ENCODE measurements at regions not wholly inside any gene's neighbourhood (a gene's known extent, or its start where the extent isn't known, plus 50 kb on each side); places are given as distances from the start of the nearest gene placed in this dataset.

DNA sequence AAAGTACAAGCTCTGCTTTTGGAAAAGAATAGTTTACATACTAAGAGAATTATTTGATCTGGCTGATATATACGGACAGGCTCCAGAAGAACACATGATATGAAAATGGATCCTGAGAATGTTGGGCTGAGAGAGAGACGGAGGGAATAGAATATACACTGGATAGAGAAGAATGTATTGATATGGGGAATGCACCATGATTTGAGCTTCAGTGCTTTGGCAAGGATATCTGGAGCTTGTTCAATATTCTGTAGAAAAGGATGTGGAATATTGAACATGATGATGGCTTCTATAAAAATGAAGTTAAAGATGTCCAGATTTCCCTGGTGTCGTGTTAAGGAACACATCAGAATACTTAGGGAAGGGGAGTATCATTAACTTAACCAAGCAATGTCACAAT is 280.5 kb upstream of the VLDLR start:
- TF ChIP-seq, protein P1, sequence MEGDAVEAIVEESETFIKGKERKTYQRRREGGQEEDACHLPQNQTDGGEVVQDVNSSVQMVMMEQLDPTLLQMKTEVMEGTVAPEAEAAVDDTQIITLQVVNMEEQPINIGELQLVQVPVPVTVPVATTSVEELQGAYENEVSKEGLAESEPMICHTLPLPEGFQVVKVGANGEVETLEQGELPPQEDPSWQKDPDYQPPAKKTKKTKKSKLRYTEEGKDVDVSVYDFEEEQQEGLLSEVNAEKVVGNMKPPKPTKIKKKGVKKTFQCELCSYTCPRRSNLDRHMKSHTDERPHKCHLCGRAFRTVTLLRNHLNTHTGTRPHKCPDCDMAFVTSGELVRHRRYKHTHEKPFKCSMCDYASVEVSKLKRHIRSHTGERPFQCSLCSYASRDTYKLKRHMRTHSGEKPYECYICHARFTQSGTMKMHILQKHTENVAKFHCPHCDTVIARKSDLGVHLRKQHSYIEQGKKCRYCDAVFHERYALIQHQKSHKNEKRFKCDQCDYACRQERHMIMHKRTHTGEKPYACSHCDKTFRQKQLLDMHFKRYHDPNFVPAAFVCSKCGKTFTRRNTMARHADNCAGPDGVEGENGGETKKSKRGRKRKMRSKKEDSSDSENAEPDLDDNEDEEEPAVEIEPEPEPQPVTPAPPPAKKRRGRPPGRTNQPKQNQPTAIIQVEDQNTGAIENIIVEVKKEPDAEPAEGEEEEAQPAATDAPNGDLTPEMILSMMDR (IDR thresholded peaks at IDR 0.05): no peak
- no peak for TF ChIP-seq POLR2AphosphoS5 (IDR thresholded peaks at IDR 0.05)
